ENCODE measurements at regions not wholly inside any gene's neighbourhood (a gene's known extent, or its start where the extent isn't known, plus 50 kb on each side); places are given as distances from the start of the nearest gene placed in this dataset.

DNA sequence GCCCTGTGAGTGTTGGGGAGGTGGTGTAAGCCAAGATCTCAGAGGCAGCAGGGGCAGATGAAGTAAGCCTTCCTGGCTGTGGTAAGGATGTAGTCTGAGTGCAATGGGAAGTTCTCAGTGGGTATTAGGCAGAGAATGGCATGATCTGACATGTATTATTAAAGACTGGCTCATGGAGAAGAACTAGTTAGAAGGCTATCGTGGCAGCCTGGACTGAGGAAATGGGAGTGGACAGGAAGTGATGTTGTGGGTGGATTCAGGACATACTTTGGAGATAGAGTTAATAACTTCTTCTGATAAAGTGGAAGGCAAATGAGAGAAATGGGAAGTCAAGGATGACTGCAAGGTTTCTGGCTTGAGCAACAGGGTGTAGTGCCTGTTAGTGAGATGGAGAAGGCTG, 250.9 kb upstream of the CFAP20DC start:
- no peak for DNase-seq (ENCODE audit: insufficient read length)
- FAIRE-seq, result no peak
- no peak for TF ChIP-seq POLR2AphosphoS5 (IDR thresholded peaks at IDR 0.05; ENCODE audit: low read depth, low read length)
- no peak for TF ChIP-seq TAF1 (IDR thresholded peaks at IDR 0.05; ENCODE audit: borderline replicate concordance, low read depth, low read length)
- no peak for TF ChIP-seq POLR2A (IDR thresholded peaks at IDR 0.05; ENCODE audit: low read depth, low read length)

DNA sequence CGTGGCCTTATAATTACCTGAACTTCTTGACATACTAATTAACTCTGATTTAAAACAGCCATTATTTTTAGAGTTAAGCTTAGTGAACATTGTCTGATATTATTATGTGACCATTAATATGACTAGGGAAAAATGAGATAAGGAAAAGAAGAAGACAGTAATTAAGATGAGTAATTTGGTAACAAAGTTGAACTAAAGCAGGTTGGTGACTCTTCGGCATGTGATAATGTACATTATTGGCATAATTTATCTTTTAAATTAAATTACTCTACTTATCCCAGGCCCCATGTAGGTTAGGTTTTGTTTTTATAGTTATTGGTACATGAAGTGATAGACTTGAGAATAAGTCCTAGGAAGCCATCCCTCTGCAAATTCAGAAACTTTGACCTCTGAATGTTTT, 249.7 kb upstream of the CFAP20DC start:
- DNase-seq (ENCODE audit: insufficient read length), result no peak
- TF ChIP-seq POLR2AphosphoS5 (IDR thresholded peaks at IDR 0.05; ENCODE audit: low read depth, low read length) (no peak), POLR2A (IDR thresholded peaks at IDR 0.05; ENCODE audit: low read depth, low read length) (no peak)
- no peak for FAIRE-seq

DNA sequence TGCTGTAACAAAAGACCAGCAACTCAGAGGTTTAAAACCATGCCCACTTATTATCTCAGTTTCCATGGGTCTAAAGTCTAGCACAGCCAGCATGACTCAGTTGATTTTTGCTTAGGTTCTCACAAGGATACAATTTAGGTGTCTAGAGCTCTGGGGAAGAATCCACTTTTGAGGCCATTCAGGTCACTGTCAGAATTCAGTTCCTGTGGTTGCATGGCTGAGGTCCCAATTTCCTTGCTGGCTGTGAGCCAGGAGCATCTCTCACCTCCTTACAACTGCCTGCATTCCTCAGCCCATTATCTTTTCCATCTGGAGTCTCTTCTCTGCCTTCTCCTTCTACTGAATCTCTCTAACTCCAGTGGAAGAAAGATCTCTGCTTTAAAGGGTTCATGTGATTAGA, 240.5 kb upstream of the CFAP20DC start:
- DNase-seq (ENCODE audit: insufficient read length), result no peak
- no peak for FAIRE-seq

DNA sequence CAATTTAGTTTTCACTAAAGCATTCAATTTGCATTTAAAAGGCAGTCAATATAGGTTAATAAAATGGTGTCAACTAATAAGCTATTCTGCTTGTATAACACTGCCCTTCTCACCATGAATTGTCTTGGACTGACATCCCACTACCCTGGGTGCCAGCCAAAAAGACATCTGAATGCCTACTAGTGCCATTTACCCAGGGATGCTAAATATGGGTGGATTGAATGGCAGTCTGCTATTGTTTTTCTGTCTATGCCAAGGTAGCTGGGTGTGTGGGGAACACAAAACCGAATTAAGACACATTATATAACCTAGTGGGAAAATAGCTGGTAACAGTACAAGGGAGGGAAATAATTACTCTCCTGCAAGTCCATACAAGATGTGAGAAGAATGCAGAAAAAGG, 240.0 kb upstream of the CFAP20DC start:
- no peak for TF ChIP-seq POLR2A (IDR thresholded peaks at IDR 0.05; ENCODE audit: low read depth, low read length)
- TF ChIP-seq TAF1 (IDR thresholded peaks at IDR 0.05; ENCODE audit: borderline replicate concordance, low read depth, low read length), result no peak
- TF ChIP-seq POLR2AphosphoS5 (IDR thresholded peaks at IDR 0.05; ENCODE audit: low read depth, low read length), result no peak
- FAIRE-seq (no peak), DNase-seq (ENCODE audit: insufficient read length) (no peak)

More for the DNA sequence above, 240.5 kb upstream of the CFAP20DC start:
- TF ChIP-seq POLR2A (IDR thresholded peaks at IDR 0.05; ENCODE audit: low read depth, low read length) (no peak), POLR2AphosphoS5 (IDR thresholded peaks at IDR 0.05; ENCODE audit: low read depth, low read length) (no peak), TAF1 (IDR thresholded peaks at IDR 0.05; ENCODE audit: borderline replicate concordance, low read depth, low read length) (no peak)

DNA sequence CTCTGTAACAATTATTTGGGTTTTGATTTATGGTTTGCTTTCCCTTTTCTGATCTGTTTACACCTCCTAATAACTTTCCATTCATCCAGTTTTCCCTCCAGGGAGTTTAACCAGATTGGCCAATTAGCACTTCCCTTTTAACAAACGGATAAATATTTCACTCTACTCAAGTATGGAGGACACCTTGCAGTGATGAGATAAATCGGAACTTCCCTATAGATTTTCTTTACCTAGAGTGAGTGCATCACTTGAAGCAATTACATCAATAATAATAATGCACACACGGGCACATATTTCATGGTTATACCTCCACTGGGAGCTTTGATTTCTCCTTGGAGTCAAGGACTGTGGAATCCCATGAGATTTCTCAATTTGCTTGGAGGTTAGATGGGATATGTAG, 239.1 kb upstream of the CFAP20DC start:
- TF ChIP-seq TAF1 (IDR thresholded peaks at IDR 0.05; ENCODE audit: borderline replicate concordance, low read depth, low read length) (no peak), POLR2A (IDR thresholded peaks at IDR 0.05; ENCODE audit: low read depth, low read length) (no peak), POLR2AphosphoS5 (IDR thresholded peaks at IDR 0.05; ENCODE audit: low read depth, low read length) (no peak)
- FAIRE-seq, result no peak

DNA sequence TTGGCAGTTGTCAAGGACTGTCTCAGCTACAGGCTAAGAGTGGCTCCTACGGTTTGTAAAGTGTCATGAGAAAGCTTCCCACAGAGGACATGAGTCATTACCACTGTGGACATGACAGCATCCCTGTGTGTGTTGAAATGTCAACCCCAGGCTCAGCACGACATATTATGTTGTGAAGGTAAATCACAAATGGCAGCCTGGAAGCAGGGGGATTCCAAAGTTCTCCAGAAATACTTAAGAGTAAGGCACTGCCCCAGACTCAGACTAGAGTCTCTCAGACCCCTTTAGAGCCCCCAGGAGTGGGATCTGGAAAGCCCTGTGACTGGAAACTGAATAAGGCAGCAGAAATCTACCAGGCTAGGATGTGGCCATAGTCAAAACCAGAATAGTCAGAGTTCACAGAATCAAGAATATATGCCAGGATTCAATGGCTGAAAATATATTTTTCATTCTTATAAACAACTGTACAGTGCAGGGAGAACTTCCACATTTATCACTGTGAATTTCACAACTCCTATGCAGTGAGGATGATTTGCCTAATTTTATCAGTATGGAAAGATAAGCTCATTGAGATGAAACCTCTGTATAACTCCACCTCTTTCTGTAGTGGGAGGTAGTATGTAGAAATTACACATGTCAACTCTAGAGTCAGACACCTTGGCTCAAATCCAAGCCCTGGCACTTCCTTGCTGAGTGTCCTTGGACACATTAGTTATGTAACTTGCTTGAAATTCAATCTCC, 237.1 kb upstream of the CFAP20DC start:
- TF ChIP-seq POLR2A (IDR thresholded peaks at IDR 0.05; ENCODE audit: low read depth, low read length), result no peak
- no peak for TF ChIP-seq TAF1 (IDR thresholded peaks at IDR 0.05; ENCODE audit: borderline replicate concordance, low read depth, low read length)
- TF ChIP-seq POLR2AphosphoS5 (IDR thresholded peaks at IDR 0.05; ENCODE audit: low read depth, low read length), result no peak
- FAIRE-seq (no peak), DNase-seq (ENCODE audit: insufficient read length) (no peak)

More for the DNA sequence above, 239.1 kb upstream of the CFAP20DC start:
- DNase-seq (ENCODE audit: insufficient read length), result no peak

DNA sequence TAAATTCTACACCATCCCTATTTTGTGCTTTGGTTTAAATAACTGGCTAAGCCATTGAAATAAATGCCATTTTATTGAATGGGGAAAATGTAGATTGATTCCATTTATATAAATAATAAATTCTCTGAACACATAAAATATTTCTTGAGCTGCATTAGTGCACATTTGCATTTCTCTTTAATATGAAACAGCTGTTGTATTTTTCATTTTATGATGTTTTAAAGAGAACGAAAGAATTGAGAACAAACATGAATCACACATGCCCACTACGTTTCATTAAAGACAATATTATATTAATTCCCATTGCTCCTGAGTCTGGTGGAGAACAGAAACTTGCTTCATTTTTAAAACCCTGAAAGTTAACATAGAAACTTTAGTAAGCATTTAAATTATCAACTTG, 235.7 kb upstream of the CFAP20DC start:
- DNase-seq (ENCODE audit: insufficient read length) (no peak), FAIRE-seq (no peak)
- TF ChIP-seq POLR2A (IDR thresholded peaks at IDR 0.05; ENCODE audit: low read depth, low read length), result no peak
- TF ChIP-seq TAF1 (IDR thresholded peaks at IDR 0.05; ENCODE audit: borderline replicate concordance, low read depth, low read length), result no peak
- no peak for TF ChIP-seq POLR2AphosphoS5 (IDR thresholded peaks at IDR 0.05; ENCODE audit: low read depth, low read length)

DNA sequence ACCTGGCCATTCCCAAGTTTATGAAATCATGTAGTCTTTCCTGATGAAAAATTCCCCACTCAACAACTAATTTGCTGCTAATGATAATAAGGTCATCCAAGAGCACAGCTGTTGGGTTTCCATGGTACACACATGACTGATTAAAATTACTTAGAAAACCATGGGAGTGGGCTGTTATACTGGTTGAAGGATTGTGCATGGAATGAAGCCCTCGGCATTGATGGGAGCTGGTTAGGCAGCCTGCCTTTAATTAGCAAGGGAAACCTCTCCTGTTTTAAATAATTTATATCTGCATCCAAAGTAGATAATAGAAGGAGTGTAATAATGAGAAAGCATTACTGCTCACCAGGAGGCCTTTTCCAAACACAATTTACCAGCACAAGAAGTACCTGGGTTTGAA, 235.1 kb upstream of the CFAP20DC start:
- no peak for TF ChIP-seq POLR2AphosphoS5 (IDR thresholded peaks at IDR 0.05; ENCODE audit: low read depth, low read length)
- TF ChIP-seq TAF1 (IDR thresholded peaks at IDR 0.05; ENCODE audit: borderline replicate concordance, low read depth, low read length), result no peak
- no peak for TF ChIP-seq POLR2A (IDR thresholded peaks at IDR 0.05; ENCODE audit: low read depth, low read length)
- DNase-seq (ENCODE audit: insufficient read length) (no peak), FAIRE-seq (no peak)

DNA sequence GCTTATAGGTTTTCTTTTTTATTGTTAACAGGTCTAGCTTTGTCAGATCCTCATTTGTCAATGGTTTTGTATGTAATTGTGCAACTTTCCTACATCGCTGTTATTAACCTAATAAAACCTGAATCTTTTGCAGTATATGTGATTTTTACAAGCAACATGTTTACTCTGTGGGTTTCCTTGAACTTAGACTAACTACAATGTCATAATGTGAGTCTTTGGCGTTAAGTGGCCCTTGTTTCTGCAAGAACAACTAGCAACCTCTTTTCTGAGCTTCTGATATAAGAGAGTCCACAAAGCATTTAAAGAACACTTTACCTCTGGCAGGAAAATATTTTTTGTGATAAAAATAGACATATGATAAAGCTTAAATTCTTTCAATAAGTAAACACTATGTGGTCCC, 230.3 kb upstream of the CFAP20DC start:
- no peak for TF ChIP-seq TAF1 (IDR thresholded peaks at IDR 0.05; ENCODE audit: borderline replicate concordance, low read depth, low read length)
- TF ChIP-seq POLR2A (IDR thresholded peaks at IDR 0.05; ENCODE audit: low read depth, low read length), result no peak
- FAIRE-seq, result no peak
- no peak for DNase-seq (ENCODE audit: insufficient read length)

DNA sequence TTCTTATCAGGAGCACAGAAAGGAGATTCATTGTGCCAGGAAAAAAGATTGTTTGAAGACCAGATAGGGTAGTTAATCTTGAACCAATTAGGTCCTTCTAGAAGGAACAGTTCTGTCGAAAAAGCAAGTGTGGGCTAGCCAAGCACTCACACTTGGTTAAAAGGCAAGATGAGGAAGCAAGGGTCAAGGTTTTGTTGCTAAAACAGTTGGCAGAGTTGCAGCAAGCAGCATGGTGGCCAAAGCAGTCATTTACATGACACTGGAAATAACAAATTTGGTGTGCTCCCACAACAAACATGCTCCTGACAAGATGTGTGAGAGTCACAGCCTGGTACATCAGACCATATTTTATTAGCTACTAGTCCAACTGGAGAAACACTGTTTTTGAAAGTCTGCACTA, 228.0 kb upstream of the CFAP20DC start:
- FAIRE-seq (no peak), DNase-seq (ENCODE audit: insufficient read length) (no peak)
- TF ChIP-seq TAF1 (IDR thresholded peaks at IDR 0.05; ENCODE audit: borderline replicate concordance, low read depth, low read length) (no peak), POLR2AphosphoS5 (IDR thresholded peaks at IDR 0.05; ENCODE audit: low read depth, low read length) (no peak), POLR2A (IDR thresholded peaks at IDR 0.05; ENCODE audit: low read depth, low read length) (no peak)

DNA sequence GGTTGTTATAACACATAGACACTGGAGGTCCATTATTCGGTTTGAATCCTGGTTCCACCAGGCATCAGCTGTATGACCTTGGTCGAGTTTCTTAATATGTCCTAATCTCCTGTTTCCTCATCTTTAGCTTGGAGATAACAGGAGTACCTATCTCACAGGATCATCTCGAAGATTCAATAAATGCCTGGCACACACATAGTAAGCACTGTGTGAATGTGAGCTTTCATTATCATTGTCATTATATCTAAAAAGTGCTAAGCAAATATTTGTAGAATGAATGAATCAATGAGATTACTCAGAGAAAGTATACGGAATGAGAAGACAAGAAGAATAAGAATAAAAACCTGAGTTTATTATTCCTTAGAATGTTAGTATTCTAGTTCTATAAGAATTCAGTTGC, 227.4 kb upstream of the CFAP20DC start:
- DNase-seq (ENCODE audit: insufficient read length), result no peak
- FAIRE-seq, result no peak
- no peak for TF ChIP-seq POLR2A (IDR thresholded peaks at IDR 0.05; ENCODE audit: low read depth, low read length)
- no peak for TF ChIP-seq TAF1 (IDR thresholded peaks at IDR 0.05; ENCODE audit: borderline replicate concordance, low read depth, low read length)
- no peak for TF ChIP-seq POLR2AphosphoS5 (IDR thresholded peaks at IDR 0.05; ENCODE audit: low read depth, low read length)

DNA sequence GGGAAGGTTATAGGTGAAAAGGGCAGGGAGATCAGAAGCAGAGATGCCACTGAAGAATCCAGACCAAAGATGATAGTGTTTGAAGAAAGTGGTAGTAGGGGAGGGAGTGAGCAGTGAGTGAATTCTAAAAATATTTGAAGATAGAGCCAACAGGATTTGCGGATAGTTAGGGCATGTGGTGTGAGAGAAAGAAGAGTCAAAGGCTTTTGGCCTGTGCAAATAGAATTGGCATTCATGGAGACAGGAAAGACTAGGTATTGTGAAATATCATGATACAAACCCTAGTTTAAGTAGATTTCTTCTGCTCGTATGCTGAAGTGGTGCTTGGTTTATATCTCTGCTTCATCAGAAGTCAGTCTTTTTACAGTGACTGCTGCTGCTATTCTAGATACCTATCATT, 224.2 kb upstream of the CFAP20DC start:
- FAIRE-seq, result no peak
- DNase-seq (ENCODE audit: insufficient read length), result no peak
- no peak for TF ChIP-seq POLR2AphosphoS5 (IDR thresholded peaks at IDR 0.05; ENCODE audit: low read depth, low read length)
- no peak for TF ChIP-seq TAF1 (IDR thresholded peaks at IDR 0.05; ENCODE audit: borderline replicate concordance, low read depth, low read length)
- no peak for TF ChIP-seq POLR2A (IDR thresholded peaks at IDR 0.05; ENCODE audit: low read depth, low read length)

All from GM12892 (cell line).